Activated CD4-positive, alpha-beta T cell treated with anti-CD3 and anti-CD28 coated beads, Interleukin-2, amount 10 ng/mL, durations not matched to agents 24 days and 14 days (primary cell): ENCODE measurements at regions not wholly inside any gene's neighbourhood (a gene's known extent, or its start where the extent isn't known, plus 50 kb on each side); places are given as distances from the start of the nearest gene placed in this dataset.

Experiments used
- DNase-seq: peaks from one replicate; pipeline ENCODE4 v3.0.0; 2022
- H3K27ac Mint-ChIP-seq: one replicate; pipeline ENCODE4 v1.8.0; 2022; ENCODE audit warnings: mild to moderate bottlenecking, mixed read lengths
- H3K27me3 Mint-ChIP-seq: one replicate; pipeline ENCODE4 v1.8.0; 2022; ENCODE audit warnings: mixed read lengths
- H3K36me3 Mint-ChIP-seq: one replicate; pipeline ENCODE4 v1.8.0; 2022; ENCODE audit warnings: low read depth, mild to moderate bottlenecking, mixed read lengths
- H3K4me1 Mint-ChIP-seq: one replicate; pipeline ENCODE4 v1.8.0; 2021; ENCODE audit warnings: mixed read lengths
- H3K4me3 Mint-ChIP-seq: one replicate; pipeline ENCODE4 v1.8.0; 2022; ENCODE audit warnings: mild to moderate bottlenecking, moderate library complexity, mixed read lengths
- H3K9me3 Mint-ChIP-seq: one replicate; pipeline ENCODE4 v1.8.0; 2021; ENCODE audit warnings: mixed read lengths
- intact Hi-C: fragments of 100-400 bp; cut with micrococcal nuclease; formaldehyde crosslinking; loops from one replicate; pipeline ENCODE4 v1.15.1; 2023

GRCh38 chr6:137782166-137783039 is 84.7 kb upstream of the TNFAIP3 start:
- H3K27ac Mint-ChIP-seq: no peak overlapping the region
- H3K4me3 Mint-ChIP-seq: no peak overlapping the region
- H3K36me3 Mint-ChIP-seq: no peaks in the 10 kb centered on the region
- intact Hi-C loops: no loop called here
- H3K9me3 Mint-ChIP-seq: no peaks in the 10 kb centered on the region
- H3K27me3 Mint-ChIP-seq: no peaks in the 10 kb centered on the region
- peaks cover 2% of the 10 kb centered on the region for H3K4me1 Mint-ChIP-seq
- no peak for DNase-seq

GRCh38 chr6:137783710-137784109 is 83.3 kb upstream of the TNFAIP3 start:
- DNase-seq: no peak
- Mint-ChIP-seq H3K27ac (no peak overlapping the region), H3K27me3 (no peaks in the 10 kb centered on the region), H3K4me3 (no peak overlapping the region), H3K9me3 (no peaks in the 10 kb centered on the region), H3K4me1 (peaks cover 8% of the 10 kb centered on the region), H3K36me3 (no peaks in the 10 kb centered on the region)
- intact Hi-C loops: no loop called here

- no peak overlapping the region for H3K27ac Mint-ChIP-seq
- H3K9me3 Mint-ChIP-seq: no peaks in the 10 kb centered on the region
- peaks cover 13% of the 10 kb centered on the region for H3K4me1 Mint-ChIP-seq
- H3K4me3 Mint-ChIP-seq: no peak overlapping the region
- no peak for DNase-seq
- H3K36me3 Mint-ChIP-seq: no peaks in the 10 kb centered on the region
- H3K27me3 Mint-ChIP-seq: no peaks in the 10 kb centered on the region
- intact Hi-C loops: no loop called here
Observed at GRCh38 chr6:137784583-137784982, 82.5 kb upstream of the TNFAIP3 start.

- no peak for DNase-seq
- Mint-ChIP-seq H3K4me1 (peaks cover 34% of the 10 kb centered on the region), H3K27me3 (no peaks in the 10 kb centered on the region), H3K9me3 (no peaks in the 10 kb centered on the region), H3K27ac (no peak overlapping the region), H3K4me3 (no peak overlapping the region), H3K36me3 (no peaks in the 10 kb centered on the region)
- intact Hi-C loops: no loop called here
Observed at GRCh38 chr6:137787016-137787415, 80.0 kb upstream of the TNFAIP3 start.

- Mint-ChIP-seq H3K27ac (no peak overlapping the region), H3K36me3 (no peaks in the 10 kb centered on the region), H3K9me3 (no peaks in the 10 kb centered on the region), H3K4me1 (peaks cover 40% of the 10 kb centered on the region), H3K27me3 (no peaks in the 10 kb centered on the region), H3K4me3 (no peak overlapping the region)
- no peak for DNase-seq
- intact Hi-C loops: no loop called here
Observed at GRCh38 chr6:137788248-137788647, 78.8 kb upstream of the TNFAIP3 start.

GRCh38 chr6:137791281-137792159 is 75.5 kb upstream of the TNFAIP3 start:
- no peak for DNase-seq
- H3K4me3 Mint-ChIP-seq: peak overlapping the region; percentile 29
- intact Hi-C loops: loop anchor here (1.0 to 5.0 kb wide), 7 partner anchors 20 to 136 kb away; no protein-coding TSS in a partner anchor
- peak overlapping the region; percentile 78 for H3K27ac Mint-ChIP-seq
- H3K9me3 Mint-ChIP-seq: peaks cover 4% of the 10 kb centered on the region
- H3K27me3 Mint-ChIP-seq: no peaks in the 10 kb centered on the region
- peaks cover 2% of the 10 kb centered on the region for H3K36me3 Mint-ChIP-seq
- peaks cover 62% of the 10 kb centered on the region for H3K4me1 Mint-ChIP-seq

GRCh38 chr6:137792160-137793033 is 74.7 kb upstream of the TNFAIP3 start:
- H3K4me3 Mint-ChIP-seq: peak overlapping the region; percentile 46
- peak overlapping the region; percentile 87 for H3K27ac Mint-ChIP-seq
- peaks cover 4% of the 10 kb centered on the region for H3K9me3 Mint-ChIP-seq
- DNase-seq: no peak
- intact Hi-C loops: loop anchor here (1.0 to 5.0 kb wide), 7 partner anchors 19 to 135 kb away; no protein-coding TSS in a partner anchor
- H3K4me1 Mint-ChIP-seq: peaks cover 64% of the 10 kb centered on the region
- peaks cover 2% of the 10 kb centered on the region for H3K36me3 Mint-ChIP-seq
- no peaks in the 10 kb centered on the region for H3K27me3 Mint-ChIP-seq

- DNase-seq: no peak
- H3K36me3 Mint-ChIP-seq: peaks cover 2% of the 10 kb centered on the region
- intact Hi-C loops: loop anchor here (5.0 kb wide), 1 partner anchor 133 kb away; no protein-coding TSS in a partner anchor
- H3K27me3 Mint-ChIP-seq: no peaks in the 10 kb centered on the region
- H3K9me3 Mint-ChIP-seq: peaks cover 4% of the 10 kb centered on the region
- peak overlapping the region; percentile 54 for H3K27ac Mint-ChIP-seq
- peaks cover 68% of the 10 kb centered on the region for H3K4me1 Mint-ChIP-seq
- no peak overlapping the region for H3K4me3 Mint-ChIP-seq
Observed at GRCh38 chr6:137793805-137794515, 73.1 kb upstream of the TNFAIP3 start.

GRCh38 chr6:137794516-137795201 is 72.4 kb upstream of the TNFAIP3 start:
- Mint-ChIP-seq H3K27ac (peak overlapping the region; percentile 45), H3K9me3 (peaks cover 4% of the 10 kb centered on the region), H3K4me1 (peaks cover 71% of the 10 kb centered on the region), H3K4me3 (no peak overlapping the region), H3K27me3 (no peaks in the 10 kb centered on the region), H3K36me3 (peaks cover 2% of the 10 kb centered on the region)
- intact Hi-C loops: loop anchor here (5.0 kb wide), 1 partner anchor 133 kb away; no protein-coding TSS in a partner anchor
- no peak for DNase-seq

- DNase-seq: no peak
- H3K36me3 Mint-ChIP-seq: peaks cover 2% of the 10 kb centered on the region
- peak overlapping the region; percentile 39 for H3K27ac Mint-ChIP-seq
- no peak overlapping the region for H3K4me3 Mint-ChIP-seq
- H3K9me3 Mint-ChIP-seq: peaks cover 4% of the 10 kb centered on the region
- intact Hi-C loops: no loop called here
- no peaks in the 10 kb centered on the region for H3K27me3 Mint-ChIP-seq
- peaks cover 71% of the 10 kb centered on the region for H3K4me1 Mint-ChIP-seq
Observed at GRCh38 chr6:137795501-137795900, 71.6 kb upstream of the TNFAIP3 start.

- DNase-seq: no peak
- H3K4me3 Mint-ChIP-seq: no peak overlapping the region
- peaks cover 61% of the 10 kb centered on the region for H3K4me1 Mint-ChIP-seq
- H3K27me3 Mint-ChIP-seq: no peaks in the 10 kb centered on the region
- intact Hi-C loops: loop anchor here (2.0 kb wide), 3 partner anchors 21 to 177 kb away; no protein-coding TSS in a partner anchor
- no peak overlapping the region for H3K27ac Mint-ChIP-seq
- H3K9me3 Mint-ChIP-seq: peaks cover 5% of the 10 kb centered on the region
- H3K36me3 Mint-ChIP-seq: peaks cover 2% of the 10 kb centered on the region
Observed at GRCh38 chr6:137798261-137798660, 68.8 kb upstream of the TNFAIP3 start.

- Mint-ChIP-seq H3K4me3 (peak overlapping the region; percentile 43), H3K27ac (peak overlapping the region; percentile 81), H3K36me3 (peaks cover 6% of the 10 kb centered on the region), H3K4me1 (peaks cover 59% of the 10 kb centered on the region), H3K9me3 (peaks cover 9% of the 10 kb centered on the region), H3K27me3 (no peaks in the 10 kb centered on the region)
- peak; percentile 77 for DNase-seq
- intact Hi-C loops: loop anchor here (1.0 to 2.0 kb wide), 4 partner anchors 20 to 176 kb away; partner anchors contain the start of gene TNFAIP3
Observed at GRCh38 chr6:137798846-137799245, 68.2 kb upstream of the TNFAIP3 start.
